DOHH2 (cell line): ENCODE measurements at regions not wholly inside any gene's neighbourhood (a gene's known extent, or its start where the extent isn't known, plus 50 kb on each side); places are given as distances from the start of the nearest gene placed in this dataset.

Experiments
- H3F3A ChIP-seq: fragments of 200-600 bp; sonication (generic), shearing (Covaris generic); 2 replicates; pipeline ENCODE4 v1.6.0; 2016; ENCODE audit warnings: antibody characterized with exemption, mild to moderate bottlenecking; ENCODE audit not compliant: control insufficient read depth, insufficient read depth
- H3K27ac ChIP-seq: fragments of 200-600 bp; sonication (generic); 2 replicates; pipeline ENCODE4 v1.5.1; 2014; ENCODE audit warnings: low read depth, mild to moderate bottlenecking, low read length, moderate library complexity
- H3K27me3 ChIP-seq: fragments of 200-600 bp; sonication (generic); 2 replicates; pipeline ENCODE4 v1.6.1; 2014; ENCODE audit warnings: mild to moderate bottlenecking, low read length, mixed read lengths; ENCODE audit not compliant: control insufficient read depth
- H3K36me3 ChIP-seq: fragments of 200-600 bp; sonication (generic); 2 replicates; pipeline ENCODE4 v1.6.1; 2014; ENCODE audit warnings: mild to moderate bottlenecking, low read length, moderate library complexity, mixed read lengths; ENCODE audit not compliant: control insufficient read depth
- H3K4me1 ChIP-seq: fragments of 200-600 bp; sonication (generic); 2 replicates; pipeline ENCODE4 v1.6.1; 2014; ENCODE audit warnings: mild to moderate bottlenecking, low read length, mixed read lengths; ENCODE audit not compliant: control insufficient read depth
- H3K4me2 ChIP-seq: fragments of 200-600 bp; sonication (generic); 2 replicates; pipeline ENCODE4 v1.6.0; 2014; ENCODE audit warnings: mild to moderate bottlenecking, low read length, moderate library complexity
- H3K4me3 ChIP-seq: fragments of 200-600 bp; sonication (generic); 2 replicates; pipeline ENCODE4 v1.5.1; 2014; ENCODE audit warnings: mild to moderate bottlenecking, low read length, mixed read lengths
- H3K79me2 ChIP-seq: fragments of 200-600 bp; sonication (generic); 2 replicates; pipeline ENCODE4 v1.6.1; 2014; ENCODE audit warnings: mild to moderate bottlenecking, low read length, mixed read lengths; ENCODE audit not compliant: control insufficient read depth
- H3K9me2 ChIP-seq: fragments of 200-600 bp; sonication (generic); replicated peaks from 2 replicates; pipeline ENCODE4 v1.6.1; 2014; ENCODE audit warnings: mild to moderate bottlenecking, low read length, mixed read lengths; ENCODE audit not compliant: control insufficient read depth
- H3K9me3 ChIP-seq: fragments of 200-600 bp; sonication (generic); 2 replicates; pipeline ENCODE4 v1.6.1; 2014; ENCODE audit warnings: antibody characterized with exemption, low read length, mixed read lengths; ENCODE audit not compliant: control insufficient read depth, insufficient read depth
- H4K20me1 ChIP-seq: fragments of 200-600 bp; sonication (generic); 2 replicates; pipeline ENCODE4 v1.6.0; 2014; ENCODE audit warnings: low read depth, mild to moderate bottlenecking, antibody characterized with exemption, low read length, moderate library complexity; ENCODE audit not compliant: control insufficient read depth, insufficient read depth
- CTCF ChIP-seq: fragments of 200-600 bp; sonication (generic); IDR thresholded peaks from one replicate; pipeline ENCODE4 v1.5.1; 2014; ENCODE audit warnings: antibody characterized with exemption, mild to moderate bottlenecking, low read depth, low read length; ENCODE audit not compliant: poor library complexity, severe bottlenecking
- EZH2phosphoT487 ChIP-seq: fragments of 200-600 bp; sonication (generic); IDR thresholded peaks from 2 replicates; pipeline ENCODE4 v1.6.1; 2017; ENCODE audit warnings: borderline replicate concordance, mild to moderate bottlenecking, antibody characterized with exemption, low read length, moderate library complexity, mixed read lengths

- no peaks in the 10 kb centered on the region for H3K9me3 ChIP-seq
- H3K79me2 ChIP-seq, result no peaks in the 10 kb centered on the region
- no peak overlapping the region for H3K4me2 ChIP-seq
- no peaks in the 10 kb centered on the region for H3K36me3 ChIP-seq
- TF ChIP-seq EZH2phosphoT487, result no peak
- TF ChIP-seq CTCF, result peak; percentile 23
- no peaks in the 10 kb centered on the region for H3K9me2 ChIP-seq
- no peaks in the 10 kb centered on the region for H4K20me1 ChIP-seq
- no peaks in the 10 kb centered on the region for H3F3A ChIP-seq
- no peak overlapping the region for H3K4me3 ChIP-seq
- no peaks in the 10 kb centered on the region for H3K4me1 ChIP-seq
- H3K27ac ChIP-seq, result no peak overlapping the region
- no peaks in the 10 kb centered on the region for H3K27me3 ChIP-seq
Measured at GRCh38 chr14:104331871-104332605, 193.7 kb downstream of the KIF26A start.

DNA sequence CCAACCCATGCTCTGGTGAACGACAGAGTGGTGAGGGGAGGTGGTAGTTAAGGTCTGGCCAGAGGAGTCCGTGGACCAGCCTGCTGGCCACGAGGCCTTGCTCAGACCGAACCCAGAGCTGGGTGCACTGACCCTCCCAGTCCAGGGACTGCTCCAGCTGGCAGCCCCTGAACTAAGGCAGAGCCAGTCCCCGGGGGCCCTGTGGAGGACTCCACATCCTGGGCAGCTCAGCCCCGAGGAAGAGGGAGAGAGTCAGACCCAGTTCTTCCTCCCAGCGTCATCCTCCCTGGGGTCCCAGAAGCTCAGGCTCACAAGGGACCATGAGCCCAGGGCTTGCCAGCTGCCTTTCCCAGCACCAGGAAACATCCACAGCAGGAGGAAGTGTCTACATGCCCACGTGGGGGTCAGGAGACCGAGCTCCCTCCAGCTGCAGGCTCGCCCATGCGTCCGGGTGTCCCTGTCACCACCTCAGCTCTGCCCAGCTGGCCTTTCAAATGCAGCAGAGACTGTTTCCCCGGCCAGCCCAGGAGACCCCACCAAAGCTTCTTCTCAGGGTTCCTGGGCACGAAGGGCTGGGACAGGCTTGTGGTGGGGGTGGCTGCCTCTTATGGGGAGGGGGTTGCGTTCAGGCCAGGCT is 194.4 kb downstream of the KIF26A start:
- H3K4me2 ChIP-seq, result no peak overlapping the region
- no peaks in the 10 kb centered on the region for H3K36me3 ChIP-seq
- H3K79me2 ChIP-seq, result no peaks in the 10 kb centered on the region
- H4K20me1 ChIP-seq, result no peaks in the 10 kb centered on the region
- no peaks in the 10 kb centered on the region for H3F3A ChIP-seq
- no peaks in the 10 kb centered on the region for H3K9me2 ChIP-seq
- no peak overlapping the region for H3K4me3 ChIP-seq
- no peaks in the 10 kb centered on the region for H3K9me3 ChIP-seq
- H3K4me1 ChIP-seq, result no peaks in the 10 kb centered on the region
- H3K27me3 ChIP-seq, result no peaks in the 10 kb centered on the region
- TF ChIP-seq CTCF, result no peak
- H3K27ac ChIP-seq, result no peak overlapping the region

GRCh38 chr14:104333646-104334423 is 195.4 kb downstream of the KIF26A start:
- no peaks in the 10 kb centered on the region for H3K4me1 ChIP-seq

More at GRCh38 chr14:104333646-104334423, 195.4 kb downstream of the KIF26A start:
- H3K27ac ChIP-seq, result no peak overlapping the region
- H3K36me3 ChIP-seq, result no peaks in the 10 kb centered on the region
- no peak overlapping the region for H3K4me3 ChIP-seq
- H3F3A ChIP-seq, result no peaks in the 10 kb centered on the region
- no peaks in the 10 kb centered on the region for H3K9me3 ChIP-seq
- no peak overlapping the region for H3K4me2 ChIP-seq
- no peaks in the 10 kb centered on the region for H3K27me3 ChIP-seq
- H3K79me2 ChIP-seq, result no peaks in the 10 kb centered on the region
- no peak for TF ChIP-seq CTCF
- H4K20me1 ChIP-seq, result no peaks in the 10 kb centered on the region
- no peaks in the 10 kb centered on the region for H3K9me2 ChIP-seq
